ENCODE measurements at regions not wholly inside any gene's neighbourhood (a gene's known extent, or its start where the extent isn't known, plus 50 kb on each side); places are given as distances from the start of the nearest gene placed in this dataset.

DNA sequence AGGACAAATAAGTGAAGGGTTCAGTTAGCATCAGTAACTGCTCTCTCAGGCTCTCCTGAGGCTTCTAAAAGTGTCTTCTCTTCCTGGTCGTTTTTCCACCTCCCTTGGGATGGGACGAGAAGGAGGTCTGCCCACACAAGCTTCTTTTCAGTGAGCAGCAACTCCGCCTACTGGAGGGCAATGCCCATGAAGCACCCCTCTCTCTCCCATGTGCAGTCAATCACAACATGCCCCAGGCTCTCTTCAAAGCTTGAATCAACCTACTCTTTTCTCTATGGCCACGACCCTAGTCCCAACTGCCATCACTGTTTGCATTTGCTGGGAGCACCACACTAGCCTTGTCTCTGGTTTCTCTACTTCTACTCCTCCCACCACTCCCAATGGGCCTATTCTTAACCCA, 135.6 kb downstream of the RPS24 start:
- CTCF ChIA-PET, result no interaction called here
- DNase-seq (ENCODE audit: extremely low spot score), result no peak
- POLR2A ChIA-PET, result no interaction called here
- TF ChIP-seq SUZ12 (IDR thresholded peaks at IDR 0.05) (no peak), LEF1 (IDR thresholded peaks at IDR 0.05; ENCODE audit: borderline replicate concordance) (no peak), HDGF (IDR thresholded peaks at IDR 0.05; ENCODE audit: borderline replicate concordance) (no peak), L3MBTL2 (conservative IDR thresholded peaks at IDR 0.05) (no peak), BHLHE40 (IDR thresholded peaks at IDR 0.05; ENCODE audit: borderline replicate concordance) (no peak), FOXM1 (IDR thresholded peaks at IDR 0.05; ENCODE audit: borderline replicate concordance) (no peak), TARDBP (IDR thresholded peaks at IDR 0.05) (no peak), NFRKB (IDR thresholded peaks at IDR 0.05) (no peak), FOXA1 (IDR thresholded peaks at IDR 0.05) (no peak)
- TF ChIP-seq, protein P1, sequence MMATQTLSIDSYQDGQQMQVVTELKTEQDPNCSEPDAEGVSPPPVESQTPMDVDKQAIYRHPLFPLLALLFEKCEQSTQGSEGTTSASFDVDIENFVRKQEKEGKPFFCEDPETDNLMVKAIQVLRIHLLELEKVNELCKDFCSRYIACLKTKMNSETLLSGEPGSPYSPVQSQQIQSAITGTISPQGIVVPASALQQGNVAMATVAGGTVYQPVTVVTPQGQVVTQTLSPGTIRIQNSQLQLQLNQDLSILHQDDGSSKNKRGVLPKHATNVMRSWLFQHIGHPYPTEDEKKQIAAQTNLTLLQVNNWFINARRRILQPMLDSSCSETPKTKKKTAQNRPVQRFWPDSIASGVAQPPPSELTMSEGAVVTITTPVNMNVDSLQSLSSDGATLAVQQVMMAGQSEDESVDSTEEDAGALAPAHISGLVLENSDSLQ (IDR thresholded peaks at IDR 0.05), result no peak

DNA sequence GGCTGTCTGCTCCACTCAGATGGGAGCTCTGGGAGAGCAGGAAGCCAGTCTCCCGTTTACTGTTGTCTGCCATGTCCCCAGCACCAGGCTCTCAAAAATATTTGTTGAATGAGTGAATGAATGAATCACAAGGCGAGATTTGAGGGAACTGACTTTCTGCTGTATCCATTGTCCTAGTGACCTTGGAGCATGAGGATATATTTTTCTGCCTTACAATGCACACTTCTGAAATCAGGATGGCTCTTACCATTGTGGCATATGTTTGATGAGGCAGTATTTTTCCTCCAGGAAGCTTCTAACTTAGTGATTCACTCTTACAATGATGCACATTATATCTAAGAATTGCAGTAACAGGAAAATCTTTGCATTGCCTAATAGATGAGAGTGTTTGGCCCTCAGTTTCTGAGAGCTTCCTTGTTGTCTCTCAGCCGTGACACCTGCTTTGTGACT, 136.4 kb downstream of the RPS24 start:
- POLR2A ChIA-PET, result no interaction called here
- DNase-seq (ENCODE audit: extremely low spot score), result no peak
- CTCF ChIA-PET, result no interaction called here
- TF ChIP-seq HDGF (IDR thresholded peaks at IDR 0.05; ENCODE audit: borderline replicate concordance) (no peak), NFRKB (IDR thresholded peaks at IDR 0.05) (no peak), SUZ12 (IDR thresholded peaks at IDR 0.05) (no peak), FOXM1 (IDR thresholded peaks at IDR 0.05; ENCODE audit: borderline replicate concordance) (no peak), L3MBTL2 (conservative IDR thresholded peaks at IDR 0.05) (no peak), LEF1 (IDR thresholded peaks at IDR 0.05; ENCODE audit: borderline replicate concordance) (no peak), ARNT (IDR thresholded peaks at IDR 0.05) (no peak), CTBP1 (IDR thresholded peaks at IDR 0.05; ENCODE audit: borderline replicate concordance) (no peak), TARDBP (IDR thresholded peaks at IDR 0.05) (no peak), BHLHE40 (IDR thresholded peaks at IDR 0.05; ENCODE audit: borderline replicate concordance) (no peak), FOXA1 (IDR thresholded peaks at IDR 0.05) (no peak), ZNF384 (IDR thresholded peaks at IDR 0.05) (no peak), SP1 (IDR thresholded peaks at IDR 0.05) (no peak), ELF4 (IDR thresholded peaks at IDR 0.05) (no peak)
- TF ChIP-seq, protein P1 (IDR thresholded peaks at IDR 0.05), result no peak

DNA sequence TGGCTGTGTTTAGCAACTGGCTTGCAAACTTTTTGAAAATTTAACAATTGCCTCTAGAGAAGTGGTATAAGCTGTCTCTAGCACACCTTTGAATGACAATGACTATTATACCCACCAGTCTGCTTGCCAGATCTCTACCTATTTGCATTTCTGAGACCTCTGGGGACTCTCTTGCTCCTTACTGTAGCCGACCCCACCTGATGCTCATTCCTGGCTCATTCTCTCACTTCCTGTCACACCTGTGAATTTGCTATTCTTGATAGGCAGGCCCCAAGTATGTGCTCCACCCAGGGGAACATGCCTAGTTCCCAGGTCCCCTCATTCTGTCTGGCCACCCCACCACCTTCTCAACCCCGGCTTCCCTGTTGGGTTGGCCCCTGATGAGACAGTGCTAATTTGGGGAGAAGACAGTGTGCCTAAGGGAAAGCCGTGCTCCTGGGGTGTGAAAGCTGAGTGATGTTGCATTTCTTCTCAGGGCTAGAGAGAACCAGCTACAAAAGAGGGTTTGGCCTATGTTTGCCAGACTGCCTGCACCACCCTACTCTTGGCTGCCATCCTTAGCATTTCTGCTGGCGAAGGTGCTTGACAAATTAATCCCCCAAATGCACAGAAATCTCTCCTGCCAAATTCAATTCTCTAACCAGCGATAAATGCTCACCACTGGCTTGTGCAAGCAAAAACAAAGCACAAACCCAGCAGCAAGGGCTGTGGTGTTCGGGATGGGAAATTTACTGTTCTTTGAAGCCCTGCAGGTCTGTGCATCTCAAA, 138.2 kb downstream of the RPS24 start:
- TF ChIP-seq CTBP1 (IDR thresholded peaks at IDR 0.05; ENCODE audit: borderline replicate concordance) (no peak), ELF4 (IDR thresholded peaks at IDR 0.05) (no peak), TARDBP (IDR thresholded peaks at IDR 0.05) (no peak), ZNF384 (IDR thresholded peaks at IDR 0.05) (no peak), BHLHE40 (IDR thresholded peaks at IDR 0.05; ENCODE audit: borderline replicate concordance) (no peak), FOXA1 (IDR thresholded peaks at IDR 0.05) (no peak), SP1 (IDR thresholded peaks at IDR 0.05) (no peak), L3MBTL2 (conservative IDR thresholded peaks at IDR 0.05) (no peak), LEF1 (IDR thresholded peaks at IDR 0.05; ENCODE audit: borderline replicate concordance) (no peak), NFRKB (IDR thresholded peaks at IDR 0.05) (no peak), HDGF (IDR thresholded peaks at IDR 0.05; ENCODE audit: borderline replicate concordance) (no peak), ARNT (IDR thresholded peaks at IDR 0.05) (no peak), FOXM1 (IDR thresholded peaks at IDR 0.05; ENCODE audit: borderline replicate concordance) (no peak), SUZ12 (IDR thresholded peaks at IDR 0.05) (no peak)
- TF ChIP-seq, protein P1 (IDR thresholded peaks at IDR 0.05), result no peak
- no peak for DNase-seq (ENCODE audit: extremely low spot score)
- ChIA-PET CTCF (interaction anchor here (0.6 kb wide), 1 partner anchor 199 kb away, joined by 3 read pairs; no protein-coding TSS in a partner anchor), POLR2A (no interaction called here)

DNA sequence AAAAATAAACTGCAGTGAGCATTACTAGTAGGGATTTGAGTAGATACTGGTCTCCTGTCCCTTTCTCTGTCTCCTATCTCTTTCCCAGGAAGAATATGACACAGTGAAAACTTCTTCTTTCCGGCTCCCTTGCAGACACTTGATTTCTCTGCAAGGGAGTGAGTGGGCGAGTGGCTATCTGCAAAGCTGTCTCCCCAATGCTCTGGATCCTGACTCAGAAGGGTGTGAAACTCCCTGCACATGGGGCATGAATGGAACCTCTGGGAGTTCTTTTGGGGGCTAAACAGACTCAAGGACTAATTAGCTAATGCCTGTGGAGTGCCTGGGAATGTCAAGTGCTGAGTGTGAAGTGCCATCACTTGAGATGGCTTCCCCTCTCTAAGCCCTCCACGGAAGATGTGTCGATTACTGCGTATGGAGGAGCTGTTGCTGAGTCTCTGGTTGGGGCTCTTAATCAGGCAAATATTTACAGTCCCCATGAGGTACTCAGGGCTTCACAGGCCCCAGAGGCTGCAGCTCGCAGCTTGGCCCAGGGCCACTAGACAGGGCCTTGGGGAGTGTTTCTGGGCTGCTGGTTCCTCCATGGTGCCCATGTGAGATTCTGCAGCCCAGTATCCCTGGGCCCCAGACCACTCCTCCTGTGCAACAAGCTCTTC, 139.8 kb downstream of the RPS24 start:
- CTCF ChIA-PET, result no interaction called here
- POLR2A ChIA-PET, result no interaction called here
- TF ChIP-seq FOXM1 (IDR thresholded peaks at IDR 0.05; ENCODE audit: borderline replicate concordance) (no peak), ZNF384 (IDR thresholded peaks at IDR 0.05) (no peak), NFRKB (IDR thresholded peaks at IDR 0.05) (no peak), LEF1 (IDR thresholded peaks at IDR 0.05; ENCODE audit: borderline replicate concordance) (no peak), BHLHE40 (IDR thresholded peaks at IDR 0.05; ENCODE audit: borderline replicate concordance) (no peak), ARNT (IDR thresholded peaks at IDR 0.05) (no peak), SUZ12 (IDR thresholded peaks at IDR 0.05) (no peak), L3MBTL2 (conservative IDR thresholded peaks at IDR 0.05) (no peak), SP1 (IDR thresholded peaks at IDR 0.05) (no peak), TARDBP (IDR thresholded peaks at IDR 0.05) (no peak)
- TF ChIP-seq, protein P1 (IDR thresholded peaks at IDR 0.05), result no peak
- no peak for DNase-seq (ENCODE audit: extremely low spot score)

DNA sequence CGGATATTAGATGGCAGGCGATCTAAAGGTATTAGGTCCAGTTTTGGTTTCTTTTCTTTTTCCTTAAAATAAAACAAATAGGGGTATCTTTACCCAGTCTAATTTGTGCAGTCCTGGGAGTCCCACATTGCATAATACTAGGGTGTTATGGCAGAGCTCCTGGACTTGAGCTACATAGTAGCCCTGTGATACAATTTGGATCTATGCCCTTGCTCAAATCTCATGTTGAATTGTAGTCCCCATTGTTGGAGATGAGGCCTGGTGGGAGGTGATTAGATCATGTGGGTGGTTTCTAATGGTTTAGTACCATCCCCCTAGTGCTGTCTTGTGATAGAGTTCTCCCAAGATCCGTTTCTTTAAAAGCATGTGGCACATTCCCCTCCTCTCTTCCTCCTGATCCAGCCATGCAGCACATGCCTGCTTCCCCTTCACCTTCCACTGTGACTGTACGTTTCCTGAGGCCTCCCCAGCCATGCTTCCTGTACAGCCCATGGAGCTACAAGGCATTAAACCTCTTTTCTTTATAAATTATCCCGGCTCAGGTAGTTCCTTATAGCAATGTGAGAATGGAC, 141.9 kb downstream of the RPS24 start:
- TF ChIP-seq HDGF (IDR thresholded peaks at IDR 0.05; ENCODE audit: borderline replicate concordance) (no peak), L3MBTL2 (conservative IDR thresholded peaks at IDR 0.05) (no peak), SUZ12 (IDR thresholded peaks at IDR 0.05) (no peak), FOXA1 (IDR thresholded peaks at IDR 0.05) (no peak), ZNF384 (IDR thresholded peaks at IDR 0.05) (no peak), NFRKB (IDR thresholded peaks at IDR 0.05) (no peak), LEF1 (IDR thresholded peaks at IDR 0.05; ENCODE audit: borderline replicate concordance) (no peak), BHLHE40 (IDR thresholded peaks at IDR 0.05; ENCODE audit: borderline replicate concordance) (no peak), TARDBP (IDR thresholded peaks at IDR 0.05) (no peak), FOXK2 (IDR thresholded peaks at IDR 0.05) (no peak), ELF4 (IDR thresholded peaks at IDR 0.05) (no peak), FOXM1 (IDR thresholded peaks at IDR 0.05; ENCODE audit: borderline replicate concordance) (no peak)
- TF ChIP-seq, protein P1 (IDR thresholded peaks at IDR 0.05), result no peak
- ChIA-PET CTCF (interaction anchor here (1.1 kb wide), 1 partner anchor 85 kb away, joined by 3 read pairs; no protein-coding TSS in a partner anchor), POLR2A (interaction anchor here (1.2 kb wide), 1 partner anchor 18 kb away, joined by 3 read pairs; no protein-coding TSS in a partner anchor)
- DNase-seq (ENCODE audit: extremely low spot score), result no peak

All from HEK293T (cell line).